ENCODE measurements at regions not wholly inside any gene's neighbourhood (a gene's known extent, or its start where the extent isn't known, plus 50 kb on each side); places are given as distances from the start of the nearest gene placed in this dataset.

DNA sequence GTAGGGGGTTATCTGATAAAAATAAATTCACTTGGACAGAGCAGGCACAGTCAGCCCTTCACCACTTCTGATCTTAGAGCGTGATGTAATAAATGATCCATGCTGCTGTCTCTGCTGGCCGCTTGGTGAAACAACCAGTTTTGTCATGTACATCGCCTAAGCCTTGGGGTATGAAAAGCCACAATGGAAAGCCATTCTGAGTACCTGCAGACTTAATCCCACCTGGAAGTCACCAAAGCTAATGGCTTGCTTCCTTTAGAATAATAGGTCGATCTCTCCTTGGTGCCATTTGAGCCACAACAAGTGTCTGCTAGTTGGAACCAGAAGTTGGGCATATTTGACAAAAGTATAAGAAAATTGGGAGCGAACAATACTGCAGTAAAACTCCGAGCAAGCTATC, 1649.7 kb upstream of the SPRY2 start:
- WGBS: 82% methylated on average over 6 of the region's 6 CpGs

DNA sequence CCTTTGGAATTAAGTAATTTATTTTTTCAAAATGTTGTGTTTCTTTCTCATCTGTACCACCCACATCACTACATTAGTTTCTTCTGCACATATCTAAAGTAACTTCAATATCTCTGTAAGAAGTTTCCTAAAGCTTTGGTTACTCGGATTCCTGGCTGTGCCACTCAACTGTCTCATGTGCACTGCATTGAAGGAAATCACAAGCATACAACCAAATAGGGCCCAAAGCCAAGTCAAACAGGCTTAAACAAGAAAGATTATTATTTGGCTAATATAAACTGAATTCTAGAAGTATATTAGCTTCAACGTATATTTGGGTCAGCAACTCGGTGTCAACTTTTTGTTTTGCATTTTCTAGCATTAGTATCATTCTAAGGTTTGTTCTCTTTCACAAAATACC, 1647.6 kb upstream of the SPRY2 start:
- Histone ChIP-seq H3K9ac (ENCODE audit: low read depth in 1 of 2, low read length in 2 of 2) (no peak overlapping the region), H3K36me3 (ENCODE audit: control insufficient read depth in 4 of 4, insufficient read depth in 3 of 4, low read depth in 1 of 4, low read length in 3 of 4) (no peaks in the 10 kb centered on the region), H3K4me3 (ENCODE audit: low read depth in 1 of 3, low read length in 3 of 3) (no peak overlapping the region), H3K9me3 (ENCODE audit: control insufficient read depth in 4 of 4, low read length in 3 of 4) (no peaks in the 10 kb centered on the region), H3K4me1 (ENCODE audit: control insufficient read depth in 4 of 4, insufficient read depth in 4 of 4, low read length in 3 of 4) (no peaks in the 10 kb centered on the region), H3K27me3 (ENCODE audit: control insufficient read depth in 4 of 4, insufficient read depth in 4 of 4, low read length in 3 of 4) (no peaks in the 10 kb centered on the region), H3K27ac (ENCODE audit: low read depth in 1 of 2, low read length in 2 of 2) (no peak overlapping the region)
- DNase-seq (ENCODE audit: low spot score): no peak
- 56% methylated on average over 3 of the region's 3 CpGs for WGBS
- TF ChIP-seq, protein P1, sequence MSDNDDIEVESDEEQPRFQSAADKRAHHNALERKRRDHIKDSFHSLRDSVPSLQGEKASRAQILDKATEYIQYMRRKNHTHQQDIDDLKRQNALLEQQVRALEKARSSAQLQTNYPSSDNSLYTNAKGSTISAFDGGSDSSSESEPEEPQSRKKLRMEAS (IDR thresholded peaks at IDR 0.05): no peak
- no peak for TF ChIP-seq FOXA1 (IDR thresholded peaks at IDR 0.05)
- TF ChIP-seq FOXA2 (IDR thresholded peaks at IDR 0.05): no peak
- TF ChIP-seq SP1 (IDR thresholded peaks at IDR 0.05): no peak
- TF ChIP-seq ATF3 (IDR thresholded peaks at IDR 0.05): no peak
- TF ChIP-seq EGR1 (IDR thresholded peaks at IDR 0.05; ENCODE audit: low read depth in 2 of 2): no peak
- no peak for TF ChIP-seq JUND (IDR thresholded peaks at IDR 0.05)
- no peak for TF ChIP-seq ZBTB33 (IDR thresholded peaks at IDR 0.05)
- TF ChIP-seq, protein P2, sequence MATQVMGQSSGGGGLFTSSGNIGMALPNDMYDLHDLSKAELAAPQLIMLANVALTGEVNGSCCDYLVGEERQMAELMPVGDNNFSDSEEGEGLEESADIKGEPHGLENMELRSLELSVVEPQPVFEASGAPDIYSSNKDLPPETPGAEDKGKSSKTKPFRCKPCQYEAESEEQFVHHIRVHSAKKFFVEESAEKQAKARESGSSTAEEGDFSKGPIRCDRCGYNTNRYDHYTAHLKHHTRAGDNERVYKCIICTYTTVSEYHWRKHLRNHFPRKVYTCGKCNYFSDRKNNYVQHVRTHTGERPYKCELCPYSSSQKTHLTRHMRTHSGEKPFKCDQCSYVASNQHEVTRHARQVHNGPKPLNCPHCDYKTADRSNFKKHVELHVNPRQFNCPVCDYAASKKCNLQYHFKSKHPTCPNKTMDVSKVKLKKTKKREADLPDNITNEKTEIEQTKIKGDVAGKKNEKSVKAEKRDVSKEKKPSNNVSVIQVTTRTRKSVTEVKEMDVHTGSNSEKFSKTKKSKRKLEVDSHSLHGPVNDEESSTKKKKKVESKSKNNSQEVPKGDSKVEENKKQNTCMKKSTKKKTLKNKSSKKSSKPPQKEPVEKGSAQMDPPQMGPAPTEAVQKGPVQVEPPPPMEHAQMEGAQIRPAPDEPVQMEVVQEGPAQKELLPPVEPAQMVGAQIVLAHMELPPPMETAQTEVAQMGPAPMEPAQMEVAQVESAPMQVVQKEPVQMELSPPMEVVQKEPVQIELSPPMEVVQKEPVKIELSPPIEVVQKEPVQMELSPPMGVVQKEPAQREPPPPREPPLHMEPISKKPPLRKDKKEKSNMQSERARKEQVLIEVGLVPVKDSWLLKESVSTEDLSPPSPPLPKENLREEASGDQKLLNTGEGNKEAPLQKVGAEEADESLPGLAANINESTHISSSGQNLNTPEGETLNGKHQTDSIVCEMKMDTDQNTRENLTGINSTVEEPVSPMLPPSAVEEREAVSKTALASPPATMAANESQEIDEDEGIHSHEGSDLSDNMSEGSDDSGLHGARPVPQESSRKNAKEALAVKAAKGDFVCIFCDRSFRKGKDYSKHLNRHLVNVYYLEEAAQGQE (IDR thresholded peaks at IDR 0.05): no peak
- TF ChIP-seq NR2F2 (IDR thresholded peaks at IDR 0.05): no peak
- TF ChIP-seq HNF4G (IDR thresholded peaks at IDR 0.05): no peak
- TF ChIP-seq HNF4A (conservative IDR thresholded peaks at IDR 0.05): no peak
- TF ChIP-seq YY1 (IDR thresholded peaks at IDR 0.05): no peak
- no peak for TF ChIP-seq TAF1 (conservative IDR thresholded peaks at IDR 0.05)

More for the DNA sequence above, 1649.7 kb upstream of the SPRY2 start:
- DNase-seq (ENCODE audit: low spot score): no peak
- Histone ChIP-seq H3K27me3 (ENCODE audit: control insufficient read depth in 4 of 4, insufficient read depth in 4 of 4, low read length in 3 of 4) (no peaks in the 10 kb centered on the region), H3K27ac (ENCODE audit: low read depth in 1 of 2, low read length in 2 of 2) (no peak overlapping the region), H3K36me3 (ENCODE audit: control insufficient read depth in 4 of 4, insufficient read depth in 3 of 4, low read depth in 1 of 4, low read length in 3 of 4) (no peaks in the 10 kb centered on the region), H3K9me3 (ENCODE audit: control insufficient read depth in 4 of 4, low read length in 3 of 4) (no peaks in the 10 kb centered on the region), H3K4me3 (ENCODE audit: low read depth in 1 of 3, low read length in 3 of 3) (no peak overlapping the region), H3K4me1 (ENCODE audit: control insufficient read depth in 4 of 4, insufficient read depth in 4 of 4, low read length in 3 of 4) (no peaks in the 10 kb centered on the region), H3K9ac (ENCODE audit: low read depth in 1 of 2, low read length in 2 of 2) (no peak overlapping the region)
- TF ChIP-seq RAD21 (IDR thresholded peaks at IDR 0.05) (no peak), FOXA1 (IDR thresholded peaks at IDR 0.05) (no peak), JUND (IDR thresholded peaks at IDR 0.05) (no peak), NR2F2 (IDR thresholded peaks at IDR 0.05) (no peak), ZBTB33 (IDR thresholded peaks at IDR 0.05) (no peak), RXRA (IDR thresholded peaks at IDR 0.05) (no peak), ATF3 (IDR thresholded peaks at IDR 0.05) (no peak), HNF4G (IDR thresholded peaks at IDR 0.05) (no peak), CTCF (IDR thresholded peaks at IDR 0.05; ENCODE audit: low read depth, low read length, missing input control) (no peak)
